Ishikawa (cell line): ENCODE measurements at regions not wholly inside any gene's neighbourhood (a gene's known extent, or its start where the extent isn't known, plus 50 kb on each side); places are given as distances from the start of the nearest gene placed in this dataset.

ENCODE experiments used
- CEBPB ChIP-seq: IDR thresholded peaks from 2 replicates; pipeline ENCODE4 v1.6.1; 2012
- CREB1 ChIP-seq: IDR thresholded peaks from 2 replicates; pipeline ENCODE4 v1.6.1; 2012; ENCODE audit warnings: low read depth
- EGR1 ChIP-seq: IDR thresholded peaks from 2 replicates; pipeline ENCODE4 v1.6.1; 2012
- EP300 ChIP-seq: IDR thresholded peaks from 2 replicates; pipeline ENCODE4 v1.6.1; 2012; ENCODE audit warnings: borderline replicate concordance
- FOXM1 ChIP-seq: IDR thresholded peaks from 2 replicates; pipeline ENCODE4 v1.6.1; 2012; ENCODE audit warnings: low read depth, borderline replicate concordance
- MAX ChIP-seq: IDR thresholded peaks from 2 replicates; pipeline ENCODE4 v1.6.1; 2012
- NFIC ChIP-seq: IDR thresholded peaks from 2 replicates; pipeline ENCODE4 v1.6.1; 2012
- RAD21 ChIP-seq: IDR thresholded peaks from 2 replicates; pipeline ENCODE4 v1.6.1; 2012; ENCODE audit warnings: low read depth
- REST ChIP-seq: IDR thresholded peaks from 2 replicates; pipeline ENCODE4 v1.6.1; 2012; ENCODE audit warnings: low read depth, mild to moderate bottlenecking
- TAF1 ChIP-seq: IDR thresholded peaks from 2 replicates; pipeline ENCODE4 v1.6.1; 2012; ENCODE audit warnings: low read depth, mild to moderate bottlenecking
- TCF12 ChIP-seq: IDR thresholded peaks from 2 replicates; pipeline ENCODE4 v1.6.1; 2012; ENCODE audit warnings: low read depth
- TEAD4 ChIP-seq: IDR thresholded peaks from 2 replicates; pipeline ENCODE4 v1.6.1; 2012
- YY1 ChIP-seq: IDR thresholded peaks from 2 replicates; pipeline ENCODE4 v1.6.1; 2012; ENCODE audit warnings: low read depth
- ZBTB7A ChIP-seq: IDR thresholded peaks from 2 replicates; pipeline ENCODE4 v1.6.1; 2012; ENCODE audit warnings: low read depth
- TF ChIP-seq, protein P1 (sequence below): IDR thresholded peaks from 2 replicates; pipeline ENCODE4 v1.6.1; 2012

GRCh38 chr10:123443924-123444323 lies 222.2 kb upstream of the GPR26 start:
- no peak for TF ChIP-seq REST
- no peak for TF ChIP-seq NFIC
- TF ChIP-seq ZBTB7A: no peak
- no peak for TF ChIP-seq CEBPB

GRCh38 chr10:123445261-123445775 lies 220.8 kb upstream of the GPR26 start:
- TF ChIP-seq, protein P1, sequence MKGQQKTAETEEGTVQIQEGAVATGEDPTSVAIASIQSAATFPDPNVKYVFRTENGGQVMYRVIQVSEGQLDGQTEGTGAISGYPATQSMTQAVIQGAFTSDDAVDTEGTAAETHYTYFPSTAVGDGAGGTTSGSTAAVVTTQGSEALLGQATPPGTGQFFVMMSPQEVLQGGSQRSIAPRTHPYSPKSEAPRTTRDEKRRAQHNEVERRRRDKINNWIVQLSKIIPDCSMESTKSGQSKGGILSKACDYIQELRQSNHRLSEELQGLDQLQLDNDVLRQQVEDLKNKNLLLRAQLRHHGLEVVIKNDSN: no peak
- no peak for TF ChIP-seq EGR1
- TF ChIP-seq MAX: no peak
- no peak for TF ChIP-seq CREB1
- no peak for TF ChIP-seq REST
- no peak for TF ChIP-seq NFIC
- no peak for TF ChIP-seq RAD21
- TF ChIP-seq FOXM1: no peak
- TF ChIP-seq CEBPB: no peak
- no peak for TF ChIP-seq ZBTB7A
- TF ChIP-seq TEAD4: no peak
- no peak for TF ChIP-seq TAF1
- no peak for TF ChIP-seq TCF12
- TF ChIP-seq YY1: no peak
- TF ChIP-seq EP300: no peak

- TF ChIP-seq TAF1 (no peak), REST (peak; percentile 35; the same call in 1 of the 2 replicates)
Observed at GRCh38 chr10:123446449-123447156, 219.6 kb upstream of the GPR26 start.

GRCh38 chr10:123449234-123449962 lies 216.8 kb upstream of the GPR26 start:
- no peak for TF ChIP-seq TAF1
- no peak for TF ChIP-seq RAD21
- TF ChIP-seq, protein P1: no peak
- no peak for TF ChIP-seq CREB1
- no peak for TF ChIP-seq REST
- TF ChIP-seq FOXM1: no peak
- TF ChIP-seq YY1: no peak
- TF ChIP-seq TCF12: no peak
- no peak for TF ChIP-seq MAX
- no peak for TF ChIP-seq EP300
- TF ChIP-seq TEAD4: no peak
- no peak for TF ChIP-seq EGR1
- TF ChIP-seq ZBTB7A: no peak
- no peak for TF ChIP-seq CEBPB
